GM12892 (cell line): ENCODE measurements at regions not wholly inside any gene's neighbourhood (a gene's known extent, or its start where the extent isn't known, plus 50 kb on each side); places are given as distances from the start of the nearest gene placed in this dataset.

ENCODE experiments used
- POLR2A ChIP-seq: IDR thresholded peaks from 2 replicates; pipeline ENCODE4 v1.6.1; 2011; ENCODE audit warnings: low read depth, low read length, control low read depth
- POLR2AphosphoS5 ChIP-seq: IDR thresholded peaks from 2 replicates; pipeline ENCODE4 v1.6.1; 2011; ENCODE audit warnings: low read depth, low read length, control low read depth
- TAF1 ChIP-seq: IDR thresholded peaks from 2 replicates; pipeline ENCODE4 v1.6.1; 2011; ENCODE audit warnings: low read depth, mild to moderate bottlenecking, control low read depth, low read length, borderline replicate concordance

GRCh38 chr18:66655407-66655806 is 51.5 kb upstream of the CDH19 start:
- TF ChIP-seq TAF1 (no peak), POLR2A (no peak), POLR2AphosphoS5 (no peak)
